ENCODE measurements at regions not wholly inside any gene's neighbourhood (a gene's known extent, or its start where the extent isn't known, plus 50 kb on each side); places are given as distances from the start of the nearest gene placed in this dataset.

GRCh38 chr3:88732186-88732585 is 375.2 kb upstream of the EPHA3 start (continued):
- TF ChIP-seq RNF2 (IDR thresholded peaks at IDR 0.05; ENCODE audit: borderline replicate concordance, low read depth, low read length, missing control alignments, poor library complexity, severe bottlenecking) (no peak), KDM5A (IDR thresholded peaks at IDR 0.05; ENCODE audit: low read length) (no peak)

All from H1 (cell line).